KBM-7 (cell line): ENCODE measurements at regions not wholly inside any gene's neighbourhood (a gene's known extent, or its start where the extent isn't known, plus 50 kb on each side); places are given as distances from the start of the nearest gene placed in this dataset.

ENCODE experiments used
- DNase-seq: peaks from one replicate; pipeline ENCODE4 v3.0.0-alpha.2; 2015
- in situ Hi-C: fragments of 300-500 bp; cut with MboI; formaldehyde crosslinking; loops from 2 replicates; pipeline ENCODE4 v1.14.3; 2020; ENCODE audit warnings: low sequenced_read_pairs, low pct_unique_long_range_greater_than_20kb, mixed read lengths

DNA sequence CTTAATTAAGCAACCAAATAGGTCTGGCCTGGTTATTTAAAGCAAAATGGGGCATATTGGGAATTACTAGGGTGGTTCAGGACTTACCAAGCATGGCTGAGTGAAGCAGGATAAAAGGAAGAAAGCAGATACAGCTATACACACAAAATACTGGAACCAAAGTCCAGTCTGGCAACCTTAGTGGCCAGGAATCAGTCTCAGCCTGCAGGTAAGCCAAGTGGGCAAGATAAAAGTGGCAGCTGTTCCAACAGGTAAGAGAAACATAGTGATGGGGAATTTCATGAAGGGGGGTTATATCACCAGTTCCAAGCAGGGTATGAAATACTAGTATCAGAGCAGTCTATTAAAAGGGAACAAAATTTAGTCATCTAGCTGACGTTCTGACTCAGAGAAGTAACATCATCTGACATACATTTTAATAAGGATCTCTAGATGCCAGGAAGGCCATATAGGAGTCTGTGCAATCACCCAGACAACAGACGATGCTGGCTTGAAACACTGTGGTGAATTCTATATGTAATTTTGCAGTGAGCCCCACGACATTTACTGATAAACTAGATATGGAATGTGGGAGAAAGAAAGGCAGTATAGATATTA, 292.1 kb upstream of the HSF2 start:
- in situ Hi-C loops = no loop called here
- no peak for DNase-seq

DNA sequence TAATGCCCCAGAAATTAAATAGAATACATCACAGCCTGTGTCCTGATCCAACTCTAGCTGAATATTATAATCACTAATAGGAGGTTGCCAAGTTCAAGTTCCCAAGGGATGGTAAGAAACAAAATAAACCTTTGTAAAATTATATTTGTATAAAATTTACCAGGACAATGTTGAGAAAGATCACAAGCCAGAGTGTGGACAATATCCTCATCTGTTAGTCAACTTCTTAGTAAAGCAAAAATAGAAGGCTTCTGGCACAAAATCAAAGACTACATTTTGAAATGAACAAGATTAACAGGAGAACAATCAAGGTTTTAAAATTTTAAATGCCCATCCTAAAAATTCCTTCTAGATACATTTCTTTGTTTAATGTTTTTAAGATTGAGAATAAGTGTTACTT, 290.4 kb upstream of the HSF2 start:
- DNase-seq = no peak
- in situ Hi-C loops = no loop called here

DNA sequence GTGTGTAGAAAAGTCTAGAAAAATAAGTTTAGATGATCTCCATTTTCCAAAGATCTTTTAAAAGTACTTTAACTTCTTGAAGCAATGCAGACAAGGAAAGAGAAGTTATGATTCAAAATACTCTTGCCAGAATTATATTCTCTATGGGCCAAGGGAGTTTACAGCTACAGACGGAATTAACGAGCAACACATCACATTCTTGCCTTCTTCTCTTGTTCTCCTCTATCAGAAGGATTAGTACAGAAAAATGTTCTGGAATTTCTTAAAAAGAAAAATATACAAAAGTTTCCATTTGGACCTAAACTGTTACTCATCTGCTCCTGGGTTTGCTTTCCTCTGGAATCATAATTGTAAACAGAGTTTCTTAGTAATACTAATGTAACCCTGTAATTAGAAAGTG, 284.7 kb upstream of the HSF2 start:
- in situ Hi-C loops = no loop called here
- DNase-seq = no peak

DNA sequence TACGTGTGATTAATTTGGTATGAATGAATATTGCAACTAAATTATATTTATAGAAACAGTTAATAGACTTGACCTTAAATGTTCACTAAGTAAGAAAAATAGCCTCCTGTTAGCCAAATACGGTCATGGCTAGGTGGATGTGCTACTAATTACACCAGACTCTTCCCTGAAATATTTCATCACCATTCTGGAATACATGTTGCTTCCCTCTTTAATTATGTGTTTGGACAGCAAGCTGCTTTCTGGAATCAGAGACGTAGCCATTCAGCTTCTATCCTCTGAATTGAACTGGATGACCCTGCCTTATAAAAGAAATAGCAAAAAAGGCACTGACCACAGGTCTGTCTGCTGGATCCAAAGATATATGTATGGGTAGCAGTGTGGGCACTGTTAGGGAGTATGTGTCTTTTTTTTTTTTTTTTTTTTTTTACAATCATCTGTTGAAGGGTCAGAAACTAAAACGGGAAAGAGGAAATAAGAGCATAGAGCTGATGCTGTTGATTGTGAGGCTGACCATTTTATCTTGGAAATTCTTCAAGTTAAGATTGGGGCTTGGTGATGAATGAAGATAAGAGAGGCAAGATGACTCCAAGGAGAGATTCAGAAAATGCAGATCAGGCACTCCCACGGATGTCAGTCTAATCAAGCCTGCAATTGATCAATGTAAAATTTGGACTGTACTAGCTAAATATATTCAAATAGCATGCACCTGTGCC, 283.2 kb upstream of the HSF2 start:
- in situ Hi-C loops = no loop called here
- no peak for DNase-seq

DNA sequence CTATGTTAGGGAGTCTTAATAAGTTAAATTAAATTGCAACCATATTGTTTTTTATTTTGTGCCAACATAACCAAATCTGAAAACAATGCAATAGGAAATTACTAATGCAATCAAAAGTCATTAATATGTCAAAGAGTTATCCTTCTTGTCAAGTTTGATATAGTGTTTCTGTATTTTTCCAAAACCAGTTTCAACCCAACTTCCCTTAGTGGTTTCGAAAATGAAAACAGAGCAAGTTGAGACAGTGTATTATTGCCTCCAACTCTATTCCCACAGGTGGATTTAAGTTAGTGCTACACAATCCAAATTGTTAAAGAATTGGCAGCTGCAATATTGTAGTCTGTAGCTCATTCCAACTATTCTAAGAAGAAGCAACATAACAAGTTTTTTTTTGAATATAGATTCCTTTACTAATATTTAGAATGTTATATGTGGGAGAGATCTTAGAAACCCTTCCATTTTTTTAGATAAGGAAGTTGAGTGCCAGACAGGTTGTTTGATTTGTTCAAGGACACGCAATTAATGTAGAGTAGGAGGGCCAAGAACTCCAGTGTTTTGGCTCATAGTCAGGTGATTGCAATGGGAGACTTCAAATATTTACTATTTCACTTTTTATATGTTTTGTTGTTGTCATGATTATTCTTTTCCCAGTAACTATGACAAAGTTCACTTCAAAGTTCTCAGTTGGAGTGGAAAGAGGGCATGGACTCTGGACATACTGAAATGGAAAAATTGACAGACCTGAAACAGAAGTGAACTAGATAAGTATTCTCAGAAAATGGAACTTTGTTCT, 282.4 kb upstream of the HSF2 start:
- DNase-seq = no peak
- in situ Hi-C loops = no loop called here

DNA sequence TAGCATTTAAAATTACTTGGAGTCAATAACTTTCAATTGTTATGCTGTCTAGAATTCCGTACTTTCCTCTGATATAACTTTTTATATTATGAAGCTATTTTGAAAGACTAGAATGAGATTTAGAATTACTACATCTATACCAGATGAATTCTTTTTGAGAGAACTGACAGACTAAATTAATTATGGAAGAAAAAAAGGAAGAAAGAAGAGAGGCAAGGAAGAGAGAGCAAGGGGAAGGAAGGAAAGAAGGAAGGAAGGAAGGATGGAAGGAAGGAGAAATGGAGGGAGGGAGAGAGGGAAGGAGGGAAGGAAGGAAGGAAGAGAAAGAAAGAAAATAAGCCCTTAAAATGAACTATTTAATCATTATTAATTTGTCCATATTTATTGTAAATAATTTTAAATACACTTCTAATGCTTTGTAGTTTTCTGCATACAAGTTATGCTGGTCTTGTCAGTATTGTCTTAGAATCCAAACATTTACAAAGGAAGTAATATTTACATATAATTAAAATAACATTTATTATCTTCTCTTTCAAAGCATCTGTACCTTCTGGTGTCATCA, 280.4 kb upstream of the HSF2 start:
- no peak for DNase-seq
- in situ Hi-C loops = no loop called here

DNA sequence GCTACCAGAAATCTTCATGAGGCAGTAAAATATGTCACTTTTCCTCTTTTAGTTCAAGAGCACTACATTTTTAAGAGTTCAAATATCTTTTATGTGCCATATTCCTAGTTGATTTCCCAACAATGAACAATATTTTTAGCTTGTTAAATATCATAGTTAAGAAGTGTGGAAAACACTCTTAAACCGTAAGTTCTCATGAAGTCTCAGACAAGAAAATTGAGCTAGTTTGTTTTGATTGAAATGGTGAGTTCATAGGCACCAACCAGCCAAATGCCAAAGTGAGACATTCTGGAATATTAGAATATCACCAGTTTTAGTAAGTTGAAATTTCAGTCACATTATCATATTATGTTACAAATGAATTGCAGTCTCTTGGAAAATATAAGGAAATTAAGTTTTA, 277.2 kb upstream of the HSF2 start:
- in situ Hi-C loops = no loop called here
- no peak for DNase-seq

DNA sequence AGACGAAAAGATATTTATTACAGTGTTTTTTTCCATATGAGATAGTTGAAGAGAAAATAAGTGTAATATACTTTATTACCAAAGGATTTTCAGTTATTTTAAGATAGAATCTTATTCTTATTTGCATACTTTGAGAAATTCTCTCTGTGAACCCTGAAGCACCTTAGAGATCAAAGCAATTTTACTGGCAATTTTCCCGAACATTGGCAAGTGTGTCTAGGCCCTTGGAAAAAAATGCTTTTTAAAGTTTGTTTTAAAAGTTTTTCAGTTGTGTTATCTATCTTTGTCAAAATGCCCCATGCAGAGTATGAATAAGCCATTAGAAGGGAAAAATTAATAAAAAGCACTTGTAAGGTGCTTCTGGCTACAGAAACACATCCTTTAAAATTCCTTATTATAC, 276.8 kb upstream of the HSF2 start:
- DNase-seq = no peak
- in situ Hi-C loops = no loop called here

DNA sequence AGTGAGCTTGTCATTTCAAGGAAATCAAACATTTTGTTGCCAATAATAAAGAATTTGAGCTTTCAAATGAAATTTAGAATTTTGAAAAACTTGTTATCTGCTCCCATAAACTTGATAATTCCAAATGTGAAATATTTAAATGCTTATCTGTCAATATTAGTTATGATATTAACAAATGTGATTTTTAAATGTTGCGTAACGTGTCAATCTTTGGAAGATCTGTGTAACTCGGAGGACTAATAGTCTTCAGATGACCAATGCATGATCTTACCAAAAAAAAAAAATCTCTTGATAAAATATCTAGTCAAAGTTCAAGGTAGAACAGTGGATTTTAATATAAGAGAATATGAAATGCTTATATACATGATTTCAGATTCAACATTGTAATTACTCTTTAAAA, 274.5 kb upstream of the HSF2 start:
- in situ Hi-C loops = no loop called here
- DNase-seq = no peak

DNA sequence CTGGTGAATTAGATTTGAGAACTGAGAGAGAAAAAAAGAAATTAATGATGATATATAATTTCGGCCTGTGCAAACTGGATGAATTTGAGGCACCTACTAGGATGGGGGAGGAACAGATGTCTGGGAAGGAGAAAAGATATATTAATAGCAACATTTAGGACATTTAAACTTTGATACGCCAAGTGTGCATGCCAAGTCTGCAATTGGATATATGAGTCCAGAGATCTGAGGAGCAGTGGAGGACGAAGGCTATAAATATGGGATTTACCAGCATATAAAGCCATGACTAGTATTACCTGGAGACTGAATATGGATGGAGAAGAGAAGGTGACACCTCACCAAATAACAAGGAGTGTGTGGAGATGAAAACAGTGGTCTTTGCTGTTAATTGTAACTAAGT, 272.6 kb upstream of the HSF2 start:
- in situ Hi-C loops = no loop called here
- DNase-seq = no peak

DNA sequence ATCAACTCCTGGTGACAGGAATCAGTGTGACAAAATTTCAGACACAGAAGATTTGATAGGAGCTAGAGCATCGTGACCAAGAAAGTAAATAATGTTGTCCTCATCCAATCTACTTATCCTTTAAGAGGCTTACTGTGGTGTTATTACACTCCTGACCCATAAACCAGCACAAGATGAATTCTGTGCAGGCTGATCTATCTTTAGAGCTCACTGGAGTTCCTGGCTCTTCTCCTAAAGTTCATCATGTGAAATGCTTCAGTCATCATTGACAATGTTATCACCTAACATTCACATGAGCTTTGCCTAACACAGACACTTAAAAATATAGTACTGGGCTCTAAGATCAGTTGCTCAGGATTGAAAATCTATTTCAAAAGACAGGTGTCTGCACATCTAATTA, 271.0 kb upstream of the HSF2 start:
- in situ Hi-C loops = no loop called here
- no peak for DNase-seq

DNA sequence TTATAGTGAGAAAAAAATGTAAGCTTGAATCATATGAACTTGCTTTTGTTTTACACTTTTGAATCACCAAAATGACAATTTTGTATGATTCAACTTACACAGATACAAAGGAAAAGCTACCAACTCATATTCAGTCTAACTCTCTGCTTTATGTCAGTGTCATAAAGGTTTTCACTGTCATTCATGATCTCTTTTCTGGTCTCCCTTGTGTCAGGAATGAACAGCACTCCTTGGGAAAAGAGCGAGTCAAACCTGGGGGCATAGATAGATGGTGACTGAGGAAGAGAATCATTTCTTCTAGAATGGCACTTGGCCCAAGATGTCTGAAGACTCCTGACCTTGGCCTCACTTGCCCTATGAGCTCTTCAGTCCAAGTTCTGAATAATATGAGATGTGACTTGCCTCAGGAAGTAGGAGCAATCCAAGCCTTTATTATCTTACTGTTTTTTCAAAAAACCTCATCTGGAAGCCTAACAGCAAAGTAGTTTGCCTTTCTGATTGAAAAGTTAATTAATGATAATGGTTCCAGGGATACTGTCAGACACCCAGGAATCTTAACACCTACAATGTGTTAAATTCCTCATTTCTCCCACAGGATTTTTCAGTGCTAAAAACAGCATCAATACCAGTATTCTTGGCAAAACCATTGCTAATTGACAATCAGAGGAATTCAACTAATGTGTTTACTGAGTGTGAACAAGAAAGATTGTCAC, 270.0 kb upstream of the HSF2 start:
- in situ Hi-C loops = no loop called here
- DNase-seq = no peak

DNA sequence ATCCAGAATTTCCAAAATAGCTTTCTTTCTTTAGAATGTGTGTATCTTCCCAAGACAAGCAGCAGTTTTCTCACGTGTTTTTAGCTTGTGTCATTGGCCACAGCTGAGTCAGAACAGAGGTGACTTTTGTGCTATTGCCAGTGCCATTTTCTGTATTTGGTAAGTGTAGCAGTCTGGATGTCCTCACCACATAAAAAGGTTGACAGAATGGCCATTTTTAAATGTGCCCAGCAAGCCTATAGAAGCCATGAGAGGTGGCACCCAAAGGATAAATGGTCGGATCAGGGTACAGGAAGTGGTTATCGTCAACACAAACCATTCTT, 269.5 kb upstream of the HSF2 start:
- no peak for DNase-seq
- in situ Hi-C loops = no loop called here

DNA sequence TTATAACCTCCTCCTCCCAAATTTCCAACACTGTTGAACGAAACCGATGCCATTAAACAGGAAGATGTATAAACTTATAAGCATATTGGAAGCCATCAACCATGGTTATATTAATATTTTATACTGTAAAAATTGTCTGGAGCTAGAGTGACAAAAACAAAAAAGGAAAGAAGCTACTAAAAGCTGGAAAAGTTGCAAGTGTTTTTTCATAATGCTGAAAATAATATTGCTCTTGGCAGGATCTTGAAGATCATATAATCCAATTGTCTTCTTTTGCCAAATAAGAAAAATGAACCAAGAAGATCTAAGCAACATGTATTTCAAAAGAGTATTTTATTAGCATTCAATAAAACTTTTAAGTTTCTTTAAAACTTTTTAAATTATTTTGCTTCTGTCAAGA, 268.9 kb upstream of the HSF2 start:
- in situ Hi-C loops = no loop called here
- DNase-seq = no peak

DNA sequence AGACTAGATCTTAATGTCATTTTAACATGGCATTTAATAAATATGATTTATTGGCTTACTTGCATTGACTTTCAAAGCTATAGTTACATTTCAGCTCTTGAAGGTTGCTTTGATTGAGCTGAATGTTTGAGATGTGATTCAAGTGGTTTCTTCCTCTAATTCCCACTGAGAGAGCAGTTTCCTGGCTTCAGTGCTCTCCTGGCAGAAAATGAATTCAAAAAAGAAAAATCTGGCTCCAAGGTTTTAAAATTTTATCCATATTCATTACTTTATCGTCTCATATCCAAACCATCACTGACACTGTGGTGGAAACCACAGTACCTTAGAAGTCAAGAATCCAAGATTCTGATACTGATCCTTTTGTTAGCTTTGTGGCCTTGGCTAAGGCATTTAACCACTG, 263.1 kb upstream of the HSF2 start:
- in situ Hi-C loops = no loop called here
- DNase-seq = no peak

DNA sequence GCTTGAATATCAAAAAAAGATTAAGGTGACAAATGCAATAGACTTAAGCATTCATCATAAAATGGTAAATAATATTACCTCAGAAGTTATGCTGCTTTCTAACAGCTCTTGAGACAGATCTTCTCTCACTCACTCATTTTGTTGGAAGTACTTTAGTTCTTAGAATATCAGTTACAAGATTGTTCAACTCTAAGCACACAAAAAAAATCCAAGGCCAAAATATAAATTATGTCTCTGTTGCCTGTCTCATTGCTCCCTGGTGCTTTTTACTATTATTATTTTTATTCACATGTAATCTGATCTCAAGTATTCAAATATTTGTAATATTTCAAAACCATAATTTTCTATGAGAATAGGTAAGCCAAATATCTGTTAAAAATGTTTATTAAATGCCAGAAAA, 259.4 kb upstream of the HSF2 start:
- in situ Hi-C loops = no loop called here
- DNase-seq = no peak

DNA sequence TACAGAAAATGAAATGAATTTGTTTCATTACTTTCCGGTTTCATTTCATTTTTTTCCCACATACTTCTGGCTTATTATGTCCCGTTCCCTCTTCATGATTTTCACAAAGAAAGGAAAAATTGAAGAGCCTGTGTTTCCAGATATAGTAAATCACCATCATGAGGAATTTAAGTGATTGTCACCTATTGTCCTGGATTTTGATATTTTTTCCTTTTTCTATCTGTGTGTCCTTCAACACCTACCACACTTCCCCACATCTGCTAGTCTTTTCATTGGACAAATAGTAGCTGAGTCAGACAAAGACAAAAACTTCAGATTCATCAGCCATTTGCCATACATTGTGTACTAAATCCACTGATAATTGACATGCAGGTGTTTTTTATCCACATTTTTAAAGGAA, 258.2 kb upstream of the HSF2 start:
- in situ Hi-C loops = no loop called here
- DNase-seq = no peak

DNA sequence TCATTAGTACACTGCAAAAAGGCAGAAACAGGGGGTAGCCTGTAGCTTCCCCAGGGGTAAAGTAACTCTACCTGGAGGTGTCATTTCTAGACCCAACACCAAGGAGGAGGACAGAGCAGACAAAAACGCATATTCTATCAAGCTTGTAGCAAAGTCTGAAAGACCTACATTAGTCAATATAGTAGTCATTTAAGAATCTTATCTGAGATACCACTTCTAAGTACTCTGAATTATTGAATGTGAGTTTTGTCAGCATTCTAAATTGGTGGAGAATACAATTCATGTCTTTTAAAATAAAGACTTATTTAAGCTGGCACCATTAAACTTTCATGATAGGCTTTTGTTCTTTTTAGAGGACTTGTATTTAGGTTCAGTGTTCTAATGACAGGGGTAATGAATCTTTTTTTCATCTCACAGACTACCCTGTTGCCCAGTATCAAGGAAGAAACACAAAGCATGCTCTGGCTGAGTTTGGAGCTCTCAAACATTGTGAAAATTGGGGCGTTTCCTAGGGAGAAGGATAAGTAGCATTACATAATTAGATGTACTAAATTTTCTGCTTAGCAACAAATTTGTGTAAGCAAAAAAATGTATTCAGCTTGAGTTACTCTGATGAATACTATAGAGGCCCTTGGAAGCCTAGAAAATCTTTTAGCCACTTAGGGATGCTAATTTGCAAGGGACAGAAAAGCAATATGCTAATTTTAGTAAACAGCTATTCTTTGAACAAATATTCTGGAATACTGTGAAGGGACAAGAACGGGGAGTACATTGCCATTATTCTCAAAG, 255.4 kb upstream of the HSF2 start:
- in situ Hi-C loops = no loop called here
- DNase-seq = no peak

DNA sequence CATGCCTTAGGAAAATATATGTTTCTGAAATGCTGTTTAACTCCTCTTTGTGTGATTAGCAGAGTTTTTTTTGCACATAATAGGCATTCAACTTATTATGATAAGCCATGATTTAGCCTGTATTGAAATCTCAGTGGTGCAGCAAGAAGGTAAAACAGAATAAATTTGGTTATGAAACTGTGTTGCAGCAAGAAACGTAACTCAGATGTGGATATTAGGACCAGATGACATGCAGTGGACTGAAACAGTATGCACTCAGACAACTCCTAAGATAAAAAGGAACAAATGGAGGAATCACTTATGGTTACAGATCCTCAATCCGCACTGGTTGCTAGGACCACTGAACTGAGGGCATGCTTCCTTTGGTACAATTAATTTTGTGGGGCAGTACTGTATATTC, 254.2 kb upstream of the HSF2 start:
- in situ Hi-C loops = no loop called here
- DNase-seq = no peak
